ENCODE measurements at regions not wholly inside any gene's neighbourhood (a gene's known extent, or its start where the extent isn't known, plus 50 kb on each side); places are given as distances from the start of the nearest gene placed in this dataset.

DNA sequence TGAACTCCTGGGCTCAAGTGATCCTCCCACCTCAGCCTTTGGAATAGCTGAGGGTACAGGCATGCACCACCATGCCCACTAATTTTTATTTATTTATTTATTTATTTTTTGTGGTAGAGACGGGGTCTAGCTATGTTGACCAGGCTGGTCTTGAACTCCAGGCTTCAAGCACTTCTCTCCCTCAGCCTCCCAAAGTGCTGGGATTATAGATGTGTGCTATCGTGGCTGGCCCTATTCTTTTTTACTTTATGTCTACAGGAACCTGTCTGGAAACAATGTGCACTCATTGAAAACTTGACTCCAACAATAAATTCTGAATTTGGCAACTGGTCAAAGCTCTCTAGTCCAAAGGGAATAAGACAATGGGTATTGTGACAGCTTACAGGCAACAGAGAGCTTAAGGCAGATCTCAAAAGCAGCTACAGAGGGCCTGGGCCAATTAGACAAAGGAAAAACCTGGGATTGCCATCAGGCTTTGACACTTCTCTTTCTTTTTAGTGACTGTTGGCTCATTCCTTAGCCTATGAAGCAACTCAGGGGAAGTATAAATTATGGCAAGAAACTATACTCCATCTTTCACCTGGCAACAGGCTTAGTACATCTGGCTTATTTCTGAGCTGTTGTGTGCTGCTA lies 55.1 kb upstream of the RAPGEF4 start:
- TF ChIP-seq, protein P1, sequence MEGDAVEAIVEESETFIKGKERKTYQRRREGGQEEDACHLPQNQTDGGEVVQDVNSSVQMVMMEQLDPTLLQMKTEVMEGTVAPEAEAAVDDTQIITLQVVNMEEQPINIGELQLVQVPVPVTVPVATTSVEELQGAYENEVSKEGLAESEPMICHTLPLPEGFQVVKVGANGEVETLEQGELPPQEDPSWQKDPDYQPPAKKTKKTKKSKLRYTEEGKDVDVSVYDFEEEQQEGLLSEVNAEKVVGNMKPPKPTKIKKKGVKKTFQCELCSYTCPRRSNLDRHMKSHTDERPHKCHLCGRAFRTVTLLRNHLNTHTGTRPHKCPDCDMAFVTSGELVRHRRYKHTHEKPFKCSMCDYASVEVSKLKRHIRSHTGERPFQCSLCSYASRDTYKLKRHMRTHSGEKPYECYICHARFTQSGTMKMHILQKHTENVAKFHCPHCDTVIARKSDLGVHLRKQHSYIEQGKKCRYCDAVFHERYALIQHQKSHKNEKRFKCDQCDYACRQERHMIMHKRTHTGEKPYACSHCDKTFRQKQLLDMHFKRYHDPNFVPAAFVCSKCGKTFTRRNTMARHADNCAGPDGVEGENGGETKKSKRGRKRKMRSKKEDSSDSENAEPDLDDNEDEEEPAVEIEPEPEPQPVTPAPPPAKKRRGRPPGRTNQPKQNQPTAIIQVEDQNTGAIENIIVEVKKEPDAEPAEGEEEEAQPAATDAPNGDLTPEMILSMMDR (IDR thresholded peaks at IDR 0.05): no peak
- TF ChIP-seq POLR2A (IDR thresholded peaks at IDR 0.05): no peak
